ENCODE measurements at regions not wholly inside any gene's neighbourhood (a gene's known extent, or its start where the extent isn't known, plus 50 kb on each side); places are given as distances from the start of the nearest gene placed in this dataset.

DNA sequence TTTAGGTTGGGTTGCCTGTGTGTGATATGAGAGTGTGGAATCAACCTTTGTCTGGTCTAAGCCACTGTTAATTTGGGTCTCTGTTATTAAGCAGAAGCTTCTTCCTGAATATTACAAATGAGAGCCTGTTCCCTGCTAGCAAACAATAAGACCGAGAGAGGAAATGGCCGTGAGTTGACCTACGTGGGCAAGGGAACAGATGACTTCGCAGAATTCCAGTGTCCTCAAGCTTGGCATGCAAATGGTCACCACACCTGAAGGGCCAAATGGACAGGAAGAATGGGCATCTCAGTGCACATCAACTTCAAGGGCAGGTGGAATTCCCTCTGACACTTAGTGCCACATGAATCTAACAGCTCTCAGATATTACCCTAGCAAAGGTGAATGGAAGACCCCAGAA lies 250.8 kb upstream of the FOXF1 start:
- TF ChIP-seq, protein P1, sequence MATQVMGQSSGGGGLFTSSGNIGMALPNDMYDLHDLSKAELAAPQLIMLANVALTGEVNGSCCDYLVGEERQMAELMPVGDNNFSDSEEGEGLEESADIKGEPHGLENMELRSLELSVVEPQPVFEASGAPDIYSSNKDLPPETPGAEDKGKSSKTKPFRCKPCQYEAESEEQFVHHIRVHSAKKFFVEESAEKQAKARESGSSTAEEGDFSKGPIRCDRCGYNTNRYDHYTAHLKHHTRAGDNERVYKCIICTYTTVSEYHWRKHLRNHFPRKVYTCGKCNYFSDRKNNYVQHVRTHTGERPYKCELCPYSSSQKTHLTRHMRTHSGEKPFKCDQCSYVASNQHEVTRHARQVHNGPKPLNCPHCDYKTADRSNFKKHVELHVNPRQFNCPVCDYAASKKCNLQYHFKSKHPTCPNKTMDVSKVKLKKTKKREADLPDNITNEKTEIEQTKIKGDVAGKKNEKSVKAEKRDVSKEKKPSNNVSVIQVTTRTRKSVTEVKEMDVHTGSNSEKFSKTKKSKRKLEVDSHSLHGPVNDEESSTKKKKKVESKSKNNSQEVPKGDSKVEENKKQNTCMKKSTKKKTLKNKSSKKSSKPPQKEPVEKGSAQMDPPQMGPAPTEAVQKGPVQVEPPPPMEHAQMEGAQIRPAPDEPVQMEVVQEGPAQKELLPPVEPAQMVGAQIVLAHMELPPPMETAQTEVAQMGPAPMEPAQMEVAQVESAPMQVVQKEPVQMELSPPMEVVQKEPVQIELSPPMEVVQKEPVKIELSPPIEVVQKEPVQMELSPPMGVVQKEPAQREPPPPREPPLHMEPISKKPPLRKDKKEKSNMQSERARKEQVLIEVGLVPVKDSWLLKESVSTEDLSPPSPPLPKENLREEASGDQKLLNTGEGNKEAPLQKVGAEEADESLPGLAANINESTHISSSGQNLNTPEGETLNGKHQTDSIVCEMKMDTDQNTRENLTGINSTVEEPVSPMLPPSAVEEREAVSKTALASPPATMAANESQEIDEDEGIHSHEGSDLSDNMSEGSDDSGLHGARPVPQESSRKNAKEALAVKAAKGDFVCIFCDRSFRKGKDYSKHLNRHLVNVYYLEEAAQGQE (IDR thresholded peaks at IDR 0.05; ENCODE audit: insufficient replicate concordance, low read depth): no peak
- TF ChIP-seq POLR2AphosphoS5 (IDR thresholded peaks at IDR 0.05; ENCODE audit: low read depth): no peak
- TF ChIP-seq, protein P2, sequence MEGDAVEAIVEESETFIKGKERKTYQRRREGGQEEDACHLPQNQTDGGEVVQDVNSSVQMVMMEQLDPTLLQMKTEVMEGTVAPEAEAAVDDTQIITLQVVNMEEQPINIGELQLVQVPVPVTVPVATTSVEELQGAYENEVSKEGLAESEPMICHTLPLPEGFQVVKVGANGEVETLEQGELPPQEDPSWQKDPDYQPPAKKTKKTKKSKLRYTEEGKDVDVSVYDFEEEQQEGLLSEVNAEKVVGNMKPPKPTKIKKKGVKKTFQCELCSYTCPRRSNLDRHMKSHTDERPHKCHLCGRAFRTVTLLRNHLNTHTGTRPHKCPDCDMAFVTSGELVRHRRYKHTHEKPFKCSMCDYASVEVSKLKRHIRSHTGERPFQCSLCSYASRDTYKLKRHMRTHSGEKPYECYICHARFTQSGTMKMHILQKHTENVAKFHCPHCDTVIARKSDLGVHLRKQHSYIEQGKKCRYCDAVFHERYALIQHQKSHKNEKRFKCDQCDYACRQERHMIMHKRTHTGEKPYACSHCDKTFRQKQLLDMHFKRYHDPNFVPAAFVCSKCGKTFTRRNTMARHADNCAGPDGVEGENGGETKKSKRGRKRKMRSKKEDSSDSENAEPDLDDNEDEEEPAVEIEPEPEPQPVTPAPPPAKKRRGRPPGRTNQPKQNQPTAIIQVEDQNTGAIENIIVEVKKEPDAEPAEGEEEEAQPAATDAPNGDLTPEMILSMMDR (IDR thresholded peaks at IDR 0.05; ENCODE audit: insufficient read depth, low read length): no peak

Data from HL-60 (cell line).